Lung microvascular endothelial cell (primary cell): ENCODE measurements at regions not wholly inside any gene's neighbourhood (a gene's known extent, or its start where the extent isn't known, plus 50 kb on each side); places are given as distances from the start of the nearest gene placed in this dataset.
"Not testable (repeated sequence)": the region's sequence is repeated elsewhere in the genome, so short reads cannot be mapped to it uniquely, and the experiment has no call there.

Experiments used
- DNase-seq, 2 donors: peaks; one replicate each; pipeline versions ENCODE4 v3.0.0 to v3.0.0-alpha.2; 2010; ENCODE audit warnings: low read depth in 2 of 2

- DNase-seq, result not testable (repeated sequence)
These were observed 51.6 kb upstream of the APOD start for GRCh38 chr3:195635262-195635873.

- DNase-seq, result not testable (repeated sequence)
These were observed 50.9 kb upstream of the APOD start for GRCh38 chr3:195634426-195635261.
